ENCODE measurements at regions not wholly inside any gene's neighbourhood (a gene's known extent, or its start where the extent isn't known, plus 50 kb on each side); places are given as distances from the start of the nearest gene placed in this dataset.
A peak's percentile ranks its signal among the peaks of the same experiment; 100 is the strongest.

GRCh38 chr7:91343996-91344629, 79.9 kb downstream of the FZD1 start:
- TF ChIP-seq, protein P1, sequence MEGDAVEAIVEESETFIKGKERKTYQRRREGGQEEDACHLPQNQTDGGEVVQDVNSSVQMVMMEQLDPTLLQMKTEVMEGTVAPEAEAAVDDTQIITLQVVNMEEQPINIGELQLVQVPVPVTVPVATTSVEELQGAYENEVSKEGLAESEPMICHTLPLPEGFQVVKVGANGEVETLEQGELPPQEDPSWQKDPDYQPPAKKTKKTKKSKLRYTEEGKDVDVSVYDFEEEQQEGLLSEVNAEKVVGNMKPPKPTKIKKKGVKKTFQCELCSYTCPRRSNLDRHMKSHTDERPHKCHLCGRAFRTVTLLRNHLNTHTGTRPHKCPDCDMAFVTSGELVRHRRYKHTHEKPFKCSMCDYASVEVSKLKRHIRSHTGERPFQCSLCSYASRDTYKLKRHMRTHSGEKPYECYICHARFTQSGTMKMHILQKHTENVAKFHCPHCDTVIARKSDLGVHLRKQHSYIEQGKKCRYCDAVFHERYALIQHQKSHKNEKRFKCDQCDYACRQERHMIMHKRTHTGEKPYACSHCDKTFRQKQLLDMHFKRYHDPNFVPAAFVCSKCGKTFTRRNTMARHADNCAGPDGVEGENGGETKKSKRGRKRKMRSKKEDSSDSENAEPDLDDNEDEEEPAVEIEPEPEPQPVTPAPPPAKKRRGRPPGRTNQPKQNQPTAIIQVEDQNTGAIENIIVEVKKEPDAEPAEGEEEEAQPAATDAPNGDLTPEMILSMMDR (IDR thresholded peaks at IDR 0.05; ENCODE audit: insufficient read depth, low read depth, low read length, missing control alignments): no peak
- no peak overlapping the region for H3K4me3 ChIP-seq (ENCODE audit: low read depth, low read length)
- no peak for DNase-seq (ENCODE audit: low read depth)

DNA sequence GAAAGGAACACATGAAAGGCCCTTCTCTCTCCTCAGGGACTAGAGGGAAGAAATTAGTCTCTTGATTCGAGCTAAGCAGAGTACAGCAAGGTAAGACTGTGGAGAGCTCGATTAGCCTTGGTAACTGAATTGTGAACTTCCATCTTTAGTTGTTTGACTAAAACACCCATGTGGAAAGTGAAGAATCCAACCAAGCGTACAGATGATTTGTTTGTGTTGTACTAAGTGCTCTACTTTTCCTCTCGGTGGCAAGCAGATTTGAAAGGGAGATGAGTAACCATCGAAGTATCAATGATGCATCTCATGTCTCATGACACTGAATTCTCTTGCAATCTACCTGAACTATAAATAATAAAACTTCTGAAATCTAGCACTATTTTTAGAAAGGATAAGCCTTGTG, 80.7 kb downstream of the FZD1 start:
- H3K4me3 ChIP-seq (ENCODE audit: low read depth, low read length): no peak overlapping the region
- DNase-seq (ENCODE audit: low read depth): peak; percentile 45
- TF ChIP-seq, protein P1 (IDR thresholded peaks at IDR 0.05; ENCODE audit: insufficient read depth, low read depth, low read length, missing control alignments): no peak

- peak; percentile 26 for DNase-seq (ENCODE audit: low read depth)
- no peak overlapping the region for H3K4me3 ChIP-seq (ENCODE audit: low read depth, low read length)
- TF ChIP-seq, protein P1 (IDR thresholded peaks at IDR 0.05; ENCODE audit: insufficient read depth, low read depth, low read length, missing control alignments): no peak
Measured at GRCh38 chr7:91345449-91345848, 81.2 kb downstream of the FZD1 start.

DNA sequence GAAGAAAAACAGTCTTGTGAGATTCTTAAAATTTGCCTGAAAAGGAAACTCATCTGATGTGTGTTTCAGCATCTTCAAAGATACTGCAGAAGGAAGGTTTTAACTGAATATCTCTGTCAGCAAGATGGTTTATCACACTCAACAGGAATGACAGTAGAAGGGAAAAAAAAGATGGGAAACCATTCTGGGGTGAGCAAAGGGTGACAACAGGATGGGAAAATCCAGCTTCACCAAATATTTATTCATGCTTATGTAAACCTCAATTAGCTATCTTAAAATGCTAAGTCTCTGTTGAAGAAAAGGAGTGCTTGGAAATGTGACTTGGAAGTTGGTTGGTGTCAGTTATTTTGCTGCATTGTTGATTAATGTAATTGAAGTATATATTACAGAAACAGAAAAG, 82.2 kb downstream of the FZD1 start:
- no peak for DNase-seq (ENCODE audit: low read depth)
- TF ChIP-seq, protein P1 (IDR thresholded peaks at IDR 0.05; ENCODE audit: insufficient read depth, low read depth, low read length, missing control alignments): no peak
- no peak overlapping the region for H3K4me3 ChIP-seq (ENCODE audit: low read depth, low read length)

- TF ChIP-seq, protein P1 (IDR thresholded peaks at IDR 0.05; ENCODE audit: insufficient read depth, low read depth, low read length, missing control alignments): no peak
- H3K4me3 ChIP-seq (ENCODE audit: low read depth, low read length): no peak overlapping the region
- no peak for DNase-seq (ENCODE audit: low read depth)
Measured at GRCh38 chr7:91347290-91347689, 83.1 kb downstream of the FZD1 start.

DNA sequence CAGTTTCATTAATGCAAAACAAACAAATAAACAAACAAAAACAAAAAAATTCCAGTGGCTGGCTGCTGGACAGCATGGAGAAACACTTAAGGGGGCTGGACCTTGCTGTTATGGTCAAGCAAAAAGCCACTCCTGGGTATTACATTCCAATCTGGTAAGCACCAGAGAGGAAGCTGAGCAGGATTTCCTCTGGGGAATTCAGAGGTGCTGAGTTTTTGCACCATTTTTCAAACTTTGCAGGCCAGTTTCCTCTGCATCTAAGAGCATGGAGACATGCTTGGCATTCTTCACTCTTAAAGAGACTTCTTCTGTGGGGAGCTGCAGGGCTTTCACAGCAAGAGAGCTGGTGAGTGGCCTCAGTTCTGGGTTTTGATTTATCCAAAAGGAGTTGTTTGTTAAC, 84.5 kb downstream of the FZD1 start:
- TF ChIP-seq, protein P1 (IDR thresholded peaks at IDR 0.05; ENCODE audit: insufficient read depth, low read depth, low read length, missing control alignments): no peak
- no peak for DNase-seq (ENCODE audit: low read depth)
- H3K4me3 ChIP-seq (ENCODE audit: low read depth, low read length): no peak overlapping the region

GRCh38 chr7:91351374-91351773, 87.1 kb downstream of the FZD1 start:
- TF ChIP-seq, protein P1 (IDR thresholded peaks at IDR 0.05; ENCODE audit: insufficient read depth, low read depth, low read length, missing control alignments): no peak
- no peak overlapping the region for H3K4me3 ChIP-seq (ENCODE audit: low read depth, low read length)
- DNase-seq (ENCODE audit: low read depth): no peak
